ENCODE measurements at regions not wholly inside any gene's neighbourhood (a gene's known extent, or its start where the extent isn't known, plus 50 kb on each side); places are given as distances from the start of the nearest gene placed in this dataset.

DNA sequence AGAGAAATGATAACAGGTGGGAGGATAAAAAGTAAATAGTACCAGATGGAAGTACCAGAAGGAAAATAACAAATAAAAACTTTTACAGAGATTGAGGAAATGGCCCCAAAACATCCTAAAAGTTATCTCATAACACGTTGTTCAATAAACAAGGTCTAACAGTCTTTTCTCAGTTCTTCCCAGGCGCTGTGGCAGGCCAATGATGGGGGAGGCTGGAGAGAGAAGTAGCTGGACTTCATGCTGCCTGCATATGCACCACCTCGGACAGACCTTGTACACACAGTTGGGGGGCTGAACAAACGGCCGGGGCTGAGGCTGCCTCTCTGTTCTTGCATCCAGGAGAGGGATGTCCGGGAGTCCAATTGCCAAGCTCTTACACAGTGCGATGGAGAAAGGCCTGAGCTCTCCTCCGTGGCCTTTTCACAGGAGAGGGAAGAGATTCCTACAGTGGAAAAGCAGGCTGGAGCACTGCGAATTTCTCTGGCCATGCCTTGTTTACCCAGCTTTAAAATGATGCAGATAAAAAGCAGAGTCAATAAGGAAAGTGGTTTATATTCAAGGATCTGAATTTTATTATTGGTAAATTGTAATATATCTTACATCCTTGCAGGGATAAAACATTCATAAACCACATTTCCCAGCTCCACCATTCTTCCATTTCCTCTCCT lies 109.8 kb downstream of the PHLDA1 start:
- DNase-seq: no peak
- no peaks in the 10 kb centered on the region for H3K4me1 ChIP-seq (ENCODE audit: control insufficient read depth, insufficient read depth, low read length)
- H3K27me3 ChIP-seq (ENCODE audit: control insufficient read depth, insufficient read depth): no peaks in the 10 kb centered on the region
- intact Hi-C loops (cut with DNase I): no loop called here
- ATAC-seq: no peak
- WGBS: 79% methylated on average over 9 of the region's 9 CpGs
- H3K9me3 ChIP-seq (ENCODE audit: control insufficient read depth, low read length): peaks cover 3% of the 10 kb centered on the region
- H3K4me3 ChIP-seq (ENCODE audit: low read length): no peak overlapping the region
- no peak overlapping the region for H3K27ac ChIP-seq (ENCODE audit: low read length)

DNA sequence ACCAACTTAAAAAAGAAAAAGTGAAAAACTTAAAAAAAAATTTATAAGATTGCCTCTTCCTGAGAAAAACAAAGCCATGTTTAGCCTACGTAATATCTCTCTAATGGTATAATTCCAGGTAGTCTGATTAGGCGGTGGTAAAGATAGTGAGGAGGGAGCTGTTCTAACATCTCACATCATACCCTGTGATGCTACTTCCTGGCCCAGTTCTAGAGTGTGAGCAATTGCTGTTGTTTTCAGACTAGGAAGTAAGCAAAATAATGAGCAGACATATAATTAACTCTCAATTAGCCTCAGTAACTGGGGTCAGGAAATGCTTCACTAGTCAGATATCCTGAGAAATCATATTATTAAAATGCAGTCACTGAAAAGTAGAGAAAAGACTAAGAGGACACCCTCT lies 113.9 kb downstream of the PHLDA1 start:
- Histone ChIP-seq H3K9me3 (ENCODE audit: control insufficient read depth, low read length) (no peaks in the 10 kb centered on the region), H3K4me1 (ENCODE audit: control insufficient read depth, insufficient read depth, low read length) (no peaks in the 10 kb centered on the region), H3K27ac (ENCODE audit: low read length) (no peak overlapping the region), H3K27me3 (ENCODE audit: control insufficient read depth, insufficient read depth) (no peaks in the 10 kb centered on the region), H3K4me3 (ENCODE audit: low read length) (no peak overlapping the region)
- intact Hi-C loops (cut with DNase I): no loop called here
- ATAC-seq: no peak
- WGBS: 78% methylated on average over 2 of the region's 2 CpGs
- no peak for DNase-seq

DNA sequence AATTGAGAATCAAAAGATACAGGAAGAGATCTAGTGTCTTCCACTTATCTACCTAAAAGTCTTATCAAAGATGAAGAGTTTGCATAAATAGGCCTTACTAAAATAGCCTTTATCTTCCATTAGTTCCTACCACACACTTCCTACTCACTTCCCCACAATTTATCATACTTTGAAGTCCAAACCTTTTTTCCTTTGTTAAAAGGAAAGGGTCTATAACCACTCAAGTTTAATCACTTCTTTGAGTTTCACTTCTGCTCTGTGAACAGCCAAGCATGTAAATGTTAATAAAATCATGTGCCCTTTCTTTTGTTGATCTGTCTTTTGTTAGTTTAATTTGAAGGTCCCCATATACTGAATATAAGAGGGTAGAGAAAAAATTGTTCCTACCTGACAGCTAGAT lies 114.5 kb downstream of the PHLDA1 start:
- H3K27ac ChIP-seq (ENCODE audit: low read length): no peak overlapping the region
- DNase-seq: no peak
- H3K9me3 ChIP-seq (ENCODE audit: control insufficient read depth, low read length): no peaks in the 10 kb centered on the region
- no peaks in the 10 kb centered on the region for H3K27me3 ChIP-seq (ENCODE audit: control insufficient read depth, insufficient read depth)
- H3K4me3 ChIP-seq (ENCODE audit: low read length): no peak overlapping the region
- ATAC-seq: no peak
- intact Hi-C loops (cut with DNase I): no loop called here
- H3K4me1 ChIP-seq (ENCODE audit: control insufficient read depth, insufficient read depth, low read length): no peaks in the 10 kb centered on the region

DNA sequence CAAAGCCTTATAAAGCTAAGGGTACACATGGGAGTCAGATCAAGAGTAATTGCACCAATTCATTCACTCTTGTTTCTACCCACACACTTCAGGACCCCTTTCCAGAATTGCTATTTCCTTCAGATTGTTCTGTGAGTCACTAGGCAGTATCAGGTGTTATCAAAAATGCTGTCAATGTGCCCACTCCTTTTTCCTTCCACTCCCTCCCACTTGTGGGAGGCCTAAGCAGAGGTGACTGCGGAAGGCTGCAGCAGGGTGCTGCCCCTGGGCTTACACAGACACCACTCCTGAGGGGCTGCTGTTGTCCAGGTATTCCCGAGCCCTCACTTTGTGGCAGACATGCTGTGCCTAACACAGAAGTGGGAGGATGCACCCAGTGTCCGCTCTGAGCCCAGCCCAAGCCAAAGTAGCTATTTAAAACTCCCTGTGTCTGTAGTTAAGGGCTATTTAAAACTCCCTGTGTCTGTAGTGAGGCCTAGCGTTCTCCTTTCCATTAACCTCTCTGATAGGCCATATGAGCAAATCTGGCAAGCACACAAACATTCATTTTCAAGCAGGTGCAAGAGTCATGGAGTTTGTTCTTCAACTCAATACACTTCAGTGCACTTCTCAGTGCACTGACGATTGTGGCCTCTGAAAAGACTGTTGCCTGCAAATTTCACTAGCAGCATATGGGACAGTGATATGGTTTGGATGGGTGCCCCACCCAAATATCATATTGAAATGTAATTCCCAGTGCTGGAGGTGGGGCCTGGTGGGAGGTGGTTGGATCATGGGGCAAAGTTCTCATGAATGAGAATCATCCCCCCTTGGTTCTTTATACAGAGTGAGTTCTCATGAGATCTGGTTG lies 117.8 kb downstream of the PHLDA1 start:
- no peaks in the 10 kb centered on the region for H3K9me3 ChIP-seq (ENCODE audit: control insufficient read depth, low read length)
- H3K27me3 ChIP-seq (ENCODE audit: control insufficient read depth, insufficient read depth): no peaks in the 10 kb centered on the region
- peaks cover 7% of the 10 kb centered on the region for H3K4me1 ChIP-seq (ENCODE audit: control insufficient read depth, insufficient read depth, low read length)
- H3K27ac ChIP-seq (ENCODE audit: low read length): peak overlapping the region; percentile 93
- 56% methylated on average over 5 of the region's 5 CpGs for WGBS
- H3K4me3 ChIP-seq (ENCODE audit: low read length): no peak overlapping the region
- intact Hi-C loops (cut with DNase I): no loop called here
- ATAC-seq: peak; percentile 81 to 89
- peak in 2 of 3 donors; percentile 43 to 50 for DNase-seq

DNA sequence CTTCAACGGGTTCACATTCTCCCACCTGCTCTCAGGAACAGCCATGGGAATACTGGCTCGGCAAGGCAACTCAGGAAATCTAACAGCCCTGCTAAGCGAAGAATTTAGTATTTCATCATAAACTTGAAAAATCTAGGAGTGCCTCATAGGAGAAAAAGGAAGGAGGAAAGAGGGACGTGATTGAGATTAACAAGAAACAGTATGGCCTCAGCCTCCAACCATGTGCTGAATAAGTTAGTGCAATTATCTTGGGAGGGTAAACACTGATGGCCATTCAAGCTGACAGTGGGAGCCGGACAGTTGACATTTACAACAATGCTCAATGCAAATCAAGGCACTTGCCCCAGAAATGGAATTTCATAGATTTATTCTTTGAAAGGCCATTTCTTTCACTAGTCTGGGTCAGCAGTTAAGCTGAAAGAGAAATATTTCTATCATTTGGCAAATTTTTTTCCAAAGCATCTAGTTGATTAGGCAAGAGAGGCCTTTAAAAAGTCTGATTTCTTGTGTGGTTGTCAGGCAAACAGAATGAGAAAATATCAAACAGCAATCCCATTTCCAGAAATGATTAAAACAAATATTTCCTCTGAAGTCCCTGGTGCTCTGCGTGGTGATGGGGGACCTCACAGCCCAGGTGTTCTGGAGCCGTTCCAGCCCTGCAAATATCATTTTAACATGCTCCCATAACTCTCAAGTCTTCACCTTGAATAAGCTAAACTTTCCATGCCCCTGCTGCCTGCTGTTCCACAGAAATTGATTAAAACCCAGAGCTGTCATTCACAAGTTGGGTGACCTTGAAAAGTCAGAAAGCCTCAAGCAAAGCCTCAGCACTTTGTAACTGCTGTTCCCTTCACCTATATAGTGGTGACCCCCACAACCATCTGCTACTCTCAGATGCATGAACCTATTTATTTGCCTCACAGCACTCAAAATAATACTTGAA lies 121.6 kb downstream of the PHLDA1 start:
- no peaks in the 10 kb centered on the region for H3K9me3 ChIP-seq (ENCODE audit: control insufficient read depth, low read length)
- no peak for DNase-seq
- WGBS: 56% methylated on average over 7 of the region's 7 CpGs
- H3K4me1 ChIP-seq (ENCODE audit: control insufficient read depth, insufficient read depth, low read length): peaks cover 7% of the 10 kb centered on the region
- no peaks in the 10 kb centered on the region for H3K27me3 ChIP-seq (ENCODE audit: control insufficient read depth, insufficient read depth)
- intact Hi-C loops (cut with DNase I): no loop called here
- no peak overlapping the region for H3K27ac ChIP-seq (ENCODE audit: low read length)
- ATAC-seq: peak in 1 of 2 donors; percentile 9
- no peak overlapping the region for H3K4me3 ChIP-seq (ENCODE audit: low read length)

DNA sequence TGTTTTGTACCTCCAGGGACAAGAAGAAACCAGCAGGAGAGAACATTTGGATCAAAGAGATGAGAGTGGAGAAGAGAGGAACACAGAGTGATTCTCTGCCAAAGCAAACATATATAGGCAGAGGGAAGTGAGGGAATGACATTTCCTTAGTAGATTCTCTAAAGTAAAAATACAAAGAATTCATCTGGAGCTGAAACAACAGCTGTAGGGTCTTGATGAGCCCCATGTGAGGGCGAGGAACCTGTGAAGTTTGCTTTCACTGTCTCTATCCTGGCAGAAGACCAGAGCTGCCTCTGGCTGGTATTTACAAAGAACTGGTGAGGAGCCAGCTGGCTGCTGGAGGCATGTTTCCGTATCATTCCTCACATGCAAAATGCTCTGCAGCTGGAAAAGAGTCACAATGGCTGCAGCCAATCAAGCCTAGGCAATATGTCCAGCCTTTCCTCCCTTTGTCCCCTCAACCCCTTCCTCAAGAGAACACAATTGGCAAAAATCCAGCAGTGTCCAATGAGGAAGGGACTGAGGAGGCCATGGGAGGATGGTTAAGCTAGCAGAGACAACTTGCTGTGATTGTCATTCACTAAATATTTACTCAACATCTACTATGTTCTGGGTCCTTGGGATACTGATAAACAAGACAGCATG lies 122.5 kb downstream of the PHLDA1 start:
- Histone ChIP-seq H3K4me3 (ENCODE audit: low read length) (no peak overlapping the region), H3K9me3 (ENCODE audit: control insufficient read depth, low read length) (no peaks in the 10 kb centered on the region), H3K27ac (ENCODE audit: low read length) (no peak overlapping the region), H3K4me1 (ENCODE audit: control insufficient read depth, insufficient read depth, low read length) (peaks cover 7% of the 10 kb centered on the region), H3K27me3 (ENCODE audit: control insufficient read depth, insufficient read depth) (no peaks in the 10 kb centered on the region)
- intact Hi-C loops (cut with DNase I): no loop called here
- 11% methylated on average over 2 of the region's 2 CpGs for WGBS
- DNase-seq: peak; percentile 72 to 88 (median 76)
- ATAC-seq: peak; percentile 73 to 87

DNA sequence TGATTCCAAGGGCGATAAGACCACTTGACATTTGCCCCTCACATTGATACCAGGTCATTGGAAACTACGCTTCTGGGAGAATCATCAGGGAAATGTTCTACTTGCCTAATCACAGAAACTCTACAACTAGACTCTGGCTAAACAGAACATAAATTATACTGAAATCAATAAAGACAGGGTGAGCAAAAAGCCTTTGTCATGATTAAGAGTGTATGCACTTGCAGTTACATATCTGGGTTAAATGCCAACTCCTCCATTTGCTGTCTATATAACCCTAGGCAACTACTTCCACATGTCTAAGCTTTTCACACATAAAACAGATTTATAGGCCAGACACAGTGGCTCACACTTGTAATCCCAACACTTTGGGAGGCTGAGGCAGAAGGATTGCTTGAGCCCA lies 125.7 kb downstream of the PHLDA1 start:
- Histone ChIP-seq H3K4me3 (ENCODE audit: low read length) (no peak overlapping the region), H3K27me3 (ENCODE audit: control insufficient read depth, insufficient read depth) (no peaks in the 10 kb centered on the region), H3K27ac (ENCODE audit: low read length) (no peak overlapping the region), H3K9me3 (ENCODE audit: control insufficient read depth, low read length) (no peaks in the 10 kb centered on the region), H3K4me1 (ENCODE audit: control insufficient read depth, insufficient read depth, low read length) (peaks cover 7% of the 10 kb centered on the region)
- intact Hi-C loops (cut with DNase I): no loop called here
- ATAC-seq (no peak), DNase-seq (no peak)
- WGBS: 98% methylated on average over 2 of the region's 2 CpGs

DNA sequence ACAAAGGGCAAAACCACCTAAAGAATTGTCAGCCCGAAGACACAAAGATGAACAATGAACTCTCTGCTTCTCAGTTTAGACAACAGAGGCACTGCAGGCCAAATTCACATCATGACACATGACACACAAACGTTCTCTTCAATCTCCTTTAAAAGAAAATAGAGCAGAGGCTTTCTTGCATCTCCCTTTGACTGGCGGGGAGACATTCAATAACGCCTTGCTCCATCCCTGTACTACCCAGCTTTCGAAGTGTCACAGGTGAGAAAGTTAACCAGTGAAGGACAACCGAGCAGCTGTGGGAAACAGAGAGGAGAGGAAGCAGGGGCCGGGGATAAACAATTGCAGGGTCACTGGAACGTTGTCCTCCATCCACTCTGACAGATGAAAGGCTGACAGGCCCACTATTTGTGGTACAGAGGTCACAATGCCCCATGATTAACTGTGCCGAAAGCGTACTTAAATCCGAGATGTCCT lies 130.8 kb downstream of the PHLDA1 start:
- Histone ChIP-seq H3K4me3 (ENCODE audit: low read length) (no peak overlapping the region), H3K27ac (ENCODE audit: low read length) (no peak overlapping the region), H3K9me3 (ENCODE audit: control insufficient read depth, low read length) (no peaks in the 10 kb centered on the region), H3K4me1 (ENCODE audit: control insufficient read depth, insufficient read depth, low read length) (no peaks in the 10 kb centered on the region), H3K27me3 (ENCODE audit: control insufficient read depth, insufficient read depth) (no peaks in the 10 kb centered on the region)
- DNase-seq (no peak), ATAC-seq (no peak)
- WGBS: 78% methylated on average over 11 of the region's 11 CpGs
- intact Hi-C loops (cut with DNase I): no loop called here

DNA sequence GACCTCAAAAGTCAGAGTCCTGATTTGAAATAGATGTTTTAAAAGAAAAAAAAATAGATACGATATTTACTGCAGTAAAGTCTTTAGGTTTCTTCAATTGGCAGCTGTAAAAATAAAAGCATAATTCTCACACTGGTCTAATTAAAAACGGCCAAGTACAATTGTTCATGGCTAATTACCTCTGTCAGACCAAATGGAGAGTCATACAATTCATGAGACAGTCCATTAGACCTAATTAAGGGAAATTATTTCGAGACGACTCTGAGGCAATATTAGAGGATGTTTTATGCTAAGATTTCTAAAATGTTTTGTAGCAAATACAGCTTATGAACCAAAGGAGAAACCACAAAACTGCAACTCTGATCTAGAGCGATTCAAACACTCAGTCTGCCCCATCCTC lies 131.3 kb downstream of the PHLDA1 start:
- H3K27ac ChIP-seq (ENCODE audit: low read length): no peak overlapping the region
- no peak overlapping the region for H3K4me3 ChIP-seq (ENCODE audit: low read length)
- no peaks in the 10 kb centered on the region for H3K9me3 ChIP-seq (ENCODE audit: control insufficient read depth, low read length)
- intact Hi-C loops (cut with DNase I): no loop called here
- ATAC-seq: no peak
- no peak for DNase-seq
- 86% methylated on average over 5 of the region's 5 CpGs for WGBS
- H3K27me3 ChIP-seq (ENCODE audit: control insufficient read depth, insufficient read depth): no peaks in the 10 kb centered on the region
- no peaks in the 10 kb centered on the region for H3K4me1 ChIP-seq (ENCODE audit: control insufficient read depth, insufficient read depth, low read length)

DNA sequence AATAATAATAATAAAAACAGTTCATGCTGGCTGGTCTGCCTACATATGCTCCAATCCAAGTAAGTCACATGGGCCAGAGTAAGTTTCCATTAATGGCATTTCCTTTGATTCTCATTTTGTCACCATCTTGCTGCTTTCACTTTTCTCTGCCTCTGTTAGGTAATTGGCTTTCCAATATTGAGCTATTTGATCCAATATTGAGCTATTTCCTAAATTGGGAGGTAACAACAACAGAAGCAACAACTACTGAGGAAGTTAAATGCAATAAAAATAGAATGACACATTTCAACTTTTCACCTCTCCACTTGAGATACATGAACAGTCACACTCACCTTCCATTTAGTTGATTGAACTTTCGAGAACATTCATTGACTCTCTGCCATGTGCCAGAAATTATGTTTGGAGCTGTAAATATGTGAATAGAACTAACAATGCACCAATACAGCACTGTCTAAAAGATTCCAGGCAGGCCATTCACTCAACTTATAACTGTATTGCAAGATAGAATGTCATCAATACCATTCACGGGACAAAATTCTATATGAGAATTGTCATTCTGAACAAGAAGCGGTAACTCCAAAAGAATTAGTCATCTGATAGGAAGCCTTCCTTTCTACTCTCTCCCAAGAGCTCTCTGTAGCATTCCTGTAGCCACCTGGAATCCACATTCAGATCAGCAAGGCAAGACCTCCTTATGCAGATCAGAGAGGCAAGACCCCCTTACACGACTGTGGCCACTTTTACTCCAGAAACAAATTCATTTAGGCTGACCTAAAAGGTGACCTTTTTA lies 136.4 kb downstream of the PHLDA1 start:
- Histone ChIP-seq H3K27me3 (ENCODE audit: control insufficient read depth, insufficient read depth) (no peaks in the 10 kb centered on the region), H3K9me3 (ENCODE audit: control insufficient read depth, low read length) (no peaks in the 10 kb centered on the region), H3K4me1 (ENCODE audit: control insufficient read depth, insufficient read depth, low read length) (no peaks in the 10 kb centered on the region), H3K4me3 (ENCODE audit: low read length) (no peak overlapping the region), H3K27ac (ENCODE audit: low read length) (no peak overlapping the region)
- WGBS: 88% methylated on average over 4 of the region's 4 CpGs
- no peak for ATAC-seq
- no peak for DNase-seq
- intact Hi-C loops (cut with DNase I): no loop called here

All from right cardiac atrium (tissue), 5 donors.